ENCODE measurements at regions not wholly inside any gene's neighbourhood (a gene's known extent, or its start where the extent isn't known, plus 50 kb on each side); places are given as distances from the start of the nearest gene placed in this dataset.
"Not testable (repeated sequence)": the region's sequence is repeated elsewhere in the genome, so short reads cannot be mapped to it uniquely, and the experiment has no call there.

DNA sequence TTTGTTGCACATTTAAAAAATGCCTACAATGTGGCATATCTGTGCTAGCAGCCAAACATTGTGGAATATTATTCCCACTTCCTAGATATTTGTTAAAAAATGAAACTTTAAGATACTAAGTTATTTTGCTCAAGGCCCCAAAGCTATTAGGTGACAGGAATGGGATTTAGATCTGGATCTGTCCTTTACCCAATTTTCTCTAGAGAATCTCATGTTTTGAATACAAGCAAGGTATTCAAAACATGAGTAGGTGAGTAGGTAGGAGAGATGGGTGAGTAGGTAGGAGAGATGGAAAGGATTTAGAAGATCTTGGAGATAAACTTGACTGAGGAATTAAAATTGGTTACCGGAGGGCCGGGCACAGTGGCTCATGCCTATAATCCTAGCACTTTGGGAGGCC is 61.2 kb upstream of the AKIRIN2 start:
- no peak for DNase-seq (ENCODE audit: low spot score)

DNA sequence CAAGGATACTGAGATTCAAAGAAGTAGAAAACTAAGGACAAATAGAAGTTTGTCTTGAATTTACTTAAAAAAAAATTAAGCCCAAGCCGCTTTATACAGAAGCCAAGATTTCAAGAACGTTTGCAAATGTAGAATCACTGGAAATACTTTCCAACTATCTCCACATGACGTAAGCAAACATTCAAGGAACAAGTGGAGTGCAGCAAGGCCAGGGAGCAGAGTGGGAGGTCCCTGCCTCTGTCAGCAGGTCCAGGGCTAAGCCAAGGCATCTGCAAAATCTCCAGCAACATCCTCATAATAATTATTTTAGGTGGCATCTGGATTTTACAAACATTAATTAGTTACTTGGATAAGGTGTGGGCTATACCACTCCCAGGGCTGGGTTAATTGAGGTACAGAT is 60.1 kb upstream of the AKIRIN2 start:
- DNase-seq (ENCODE audit: low spot score), result no peak

GRCh38 chr6:87757792-87758191 is 55.8 kb upstream of the AKIRIN2 start:
- no peak for DNase-seq (ENCODE audit: low spot score)

DNA sequence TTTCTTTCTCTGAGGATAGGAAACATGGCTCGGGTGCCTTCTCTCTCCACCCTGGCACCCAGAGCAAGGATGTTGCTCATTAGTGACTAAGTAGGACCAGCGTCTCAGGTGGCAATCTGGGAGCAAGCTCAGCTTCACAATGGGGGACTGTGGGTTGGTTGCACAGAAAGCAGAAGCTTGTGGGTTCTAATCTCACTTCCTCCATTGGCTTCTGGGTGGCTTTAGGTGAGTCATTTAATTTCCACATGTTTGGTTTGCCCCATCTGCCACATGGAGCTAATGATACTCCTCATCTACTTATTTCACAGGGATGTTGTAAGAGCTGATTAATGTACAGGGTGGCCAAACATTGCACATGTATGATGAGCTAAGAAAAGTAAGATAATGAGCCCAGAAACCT is 54.8 kb upstream of the AKIRIN2 start:
- DNase-seq (ENCODE audit: low spot score), result no peak

DNA sequence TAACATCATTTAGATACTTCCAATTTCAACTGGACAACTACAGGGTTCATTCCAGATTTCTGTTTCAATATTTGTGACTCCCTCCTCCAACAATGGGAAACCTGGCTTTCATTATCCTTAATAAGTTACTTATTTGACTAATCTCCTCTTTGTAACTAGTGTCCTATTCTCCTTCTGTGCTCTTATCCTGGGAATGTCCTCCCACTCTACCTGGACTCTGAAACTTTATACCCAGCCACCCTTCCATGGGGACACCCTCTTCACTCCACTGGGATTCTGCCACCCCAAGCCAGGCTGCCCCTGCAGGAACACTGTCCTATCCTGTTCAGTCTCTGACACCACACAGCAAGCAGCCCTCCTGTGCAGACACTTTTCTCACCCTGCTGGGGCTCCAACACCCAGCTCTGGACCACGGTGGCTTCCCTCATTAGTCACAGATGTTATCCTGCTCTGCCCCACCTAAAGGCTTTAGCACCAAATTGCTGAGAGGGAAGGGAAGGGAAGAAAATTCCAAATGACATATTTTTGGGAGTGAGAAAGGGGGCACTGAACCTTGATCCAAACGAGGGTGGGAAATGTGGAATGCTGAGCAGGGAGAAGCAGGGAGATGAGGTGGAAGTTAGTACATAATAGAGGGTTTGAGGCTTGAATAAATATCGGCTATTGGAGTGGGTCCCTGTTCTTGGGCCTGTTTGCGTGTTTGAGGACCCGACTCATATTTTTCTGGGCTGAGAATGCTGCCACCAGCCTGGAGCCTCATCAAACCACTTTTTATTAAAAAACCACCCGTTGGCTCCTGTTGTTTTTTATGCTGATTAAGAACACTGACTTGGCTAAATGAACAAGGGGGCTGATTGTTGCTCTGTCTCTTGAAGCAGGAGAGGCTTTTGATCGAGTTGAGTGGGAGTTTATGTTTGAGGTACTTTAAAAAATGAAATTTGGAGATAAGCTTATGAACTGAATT is 54.0 kb upstream of the AKIRIN2 start:
- no peak for DNase-seq (ENCODE audit: low spot score)

DNA sequence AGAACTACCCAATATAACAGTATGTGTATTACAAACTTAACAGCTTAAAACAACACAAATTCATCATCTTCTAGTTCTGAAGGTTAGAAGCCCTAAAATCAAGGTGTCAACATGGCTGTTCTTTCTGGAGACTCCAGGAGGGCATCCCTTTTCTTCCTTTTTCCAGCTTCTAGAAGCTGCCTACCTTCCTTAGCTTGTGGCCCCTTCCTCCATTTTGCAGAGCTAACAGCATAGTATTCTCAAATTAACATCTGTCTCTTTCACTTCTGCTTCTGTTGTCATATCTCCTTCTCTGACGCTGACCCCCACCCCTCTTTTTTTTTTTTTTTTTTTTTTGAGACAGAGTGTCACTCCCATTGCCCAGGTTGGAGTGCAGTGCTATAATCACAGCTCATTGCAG is 52.8 kb upstream of the AKIRIN2 start:
- no peak for DNase-seq (ENCODE audit: low spot score)

- DNase-seq (ENCODE audit: low spot score), result no peak
These were observed 51.2 kb upstream of the AKIRIN2 start for GRCh38 chr6:87753131-87753685.

DNA sequence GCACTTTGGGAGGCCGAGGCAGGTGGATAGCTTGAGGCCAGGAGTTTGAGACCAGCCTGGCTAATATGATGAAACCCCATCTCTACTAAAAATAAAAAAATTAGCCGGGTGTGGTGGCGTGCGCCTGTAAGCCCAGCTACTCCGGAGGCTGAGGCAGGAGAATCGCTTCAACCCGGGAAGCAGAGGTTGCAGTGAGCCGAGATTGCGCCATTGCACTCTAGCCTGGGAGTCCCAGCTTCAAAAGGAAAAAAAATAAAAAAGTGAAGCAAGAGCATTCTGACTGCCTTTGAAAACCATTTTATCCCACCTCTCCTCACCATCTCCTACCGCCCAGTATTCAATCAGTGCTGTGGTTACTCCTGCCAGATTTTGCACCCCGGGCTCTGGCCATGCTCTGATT is 50.5 kb upstream of the AKIRIN2 start:
- DNase-seq (ENCODE audit: low spot score), result not testable (repeated sequence)

All from putamen (tissue), 1 donor.